RWPE2 (cell line): ENCODE measurements at regions not wholly inside any gene's neighbourhood (a gene's known extent, or its start where the extent isn't known, plus 50 kb on each side); places are given as distances from the start of the nearest gene placed in this dataset.

ENCODE experiments used
- ATAC-seq: fragments of 200-7000 bp; cut with Tn5 transposase; 3 replicates; pipeline ENCODE4 v1.9.1; 2021; ENCODE audit warnings: low read depth
- DNase-seq: peaks from one replicate; pipeline ENCODE4 v3.0.0-alpha.2; 2020; ENCODE audit warnings: low spot score
- H3K27ac ChIP-seq: fragments of 450-650 bp; 2 replicates; pipeline ENCODE4 v1.5.1; 2017; ENCODE audit warnings: mild to moderate bottlenecking; ENCODE audit not compliant: poor library complexity, severe bottlenecking
- H3K27me3 ChIP-seq: fragments of 250-450 bp; sonication (Bioruptor Pico); 2 replicates; pipeline ENCODE4 v1.5.1; 2021; ENCODE audit warnings: mild to moderate bottlenecking, moderate library complexity; ENCODE audit not compliant: insufficient read depth, poor library complexity, severe bottlenecking
- H3K36me3 ChIP-seq: fragments of 250-450 bp; sonication (Bioruptor Pico); 2 replicates; pipeline ENCODE4 v1.5.1; 2020; ENCODE audit warnings: low read depth, mild to moderate bottlenecking, moderate library complexity
- H3K4me1 ChIP-seq: fragments of 250-450 bp; sonication (Bioruptor Pico); 2 replicates; pipeline ENCODE4 v1.5.1; 2021; ENCODE audit warnings: mild to moderate bottlenecking, moderate library complexity; ENCODE audit not compliant: insufficient read depth, poor library complexity, severe bottlenecking
- H3K4me3 ChIP-seq: fragments of 250-450 bp; sonication (Bioruptor Pico); 2 replicates; pipeline ENCODE4 v1.5.1; 2021; ENCODE audit warnings: mild to moderate bottlenecking, moderate library complexity; ENCODE audit not compliant: severe bottlenecking
- H3K9me3 ChIP-seq: fragments of 250-450 bp; sonication (Bioruptor Pico); 2 replicates; pipeline ENCODE4 v1.5.1; 2021; ENCODE audit warnings: mild to moderate bottlenecking, moderate library complexity; ENCODE audit not compliant: severe bottlenecking
- TF ChIP-seq, protein P1 (sequence below): fragments of 450-650 bp; IDR thresholded peaks from one replicate; pipeline ENCODE4 v1.5.1; 2017; ENCODE audit warnings: mild to moderate bottlenecking, moderate library complexity; ENCODE audit not compliant: poor library complexity, severe bottlenecking

DNA sequence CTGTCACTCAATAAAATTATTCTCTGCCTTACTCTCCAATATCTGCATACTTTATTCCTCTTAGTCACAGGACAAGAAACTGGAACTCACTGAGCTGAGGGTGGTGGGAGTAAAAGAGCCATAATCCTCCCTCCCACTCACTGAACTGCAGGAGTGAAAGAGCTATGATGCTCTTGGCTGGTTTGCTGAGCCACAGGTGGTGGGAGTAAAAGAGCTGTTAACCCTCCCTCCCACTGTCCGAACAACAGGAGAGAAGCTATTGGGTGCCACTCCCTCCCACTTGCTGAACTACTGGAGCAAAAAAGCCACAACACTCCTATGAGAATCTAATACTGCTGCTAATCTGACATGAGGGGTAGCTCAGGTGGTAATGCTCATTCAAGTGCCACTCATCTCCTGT is 391.0 kb downstream of the NSUN3 start:
- H3K36me3 ChIP-seq, result no peaks in the 10 kb centered on the region
- H3K27ac ChIP-seq, result no peak overlapping the region
- H3K4me1 ChIP-seq, result no peaks in the 10 kb centered on the region
- H3K27me3 ChIP-seq, result no peaks in the 10 kb centered on the region
- no peaks in the 10 kb centered on the region for H3K9me3 ChIP-seq
- DNase-seq, result no peak
- TF ChIP-seq, protein P1, sequence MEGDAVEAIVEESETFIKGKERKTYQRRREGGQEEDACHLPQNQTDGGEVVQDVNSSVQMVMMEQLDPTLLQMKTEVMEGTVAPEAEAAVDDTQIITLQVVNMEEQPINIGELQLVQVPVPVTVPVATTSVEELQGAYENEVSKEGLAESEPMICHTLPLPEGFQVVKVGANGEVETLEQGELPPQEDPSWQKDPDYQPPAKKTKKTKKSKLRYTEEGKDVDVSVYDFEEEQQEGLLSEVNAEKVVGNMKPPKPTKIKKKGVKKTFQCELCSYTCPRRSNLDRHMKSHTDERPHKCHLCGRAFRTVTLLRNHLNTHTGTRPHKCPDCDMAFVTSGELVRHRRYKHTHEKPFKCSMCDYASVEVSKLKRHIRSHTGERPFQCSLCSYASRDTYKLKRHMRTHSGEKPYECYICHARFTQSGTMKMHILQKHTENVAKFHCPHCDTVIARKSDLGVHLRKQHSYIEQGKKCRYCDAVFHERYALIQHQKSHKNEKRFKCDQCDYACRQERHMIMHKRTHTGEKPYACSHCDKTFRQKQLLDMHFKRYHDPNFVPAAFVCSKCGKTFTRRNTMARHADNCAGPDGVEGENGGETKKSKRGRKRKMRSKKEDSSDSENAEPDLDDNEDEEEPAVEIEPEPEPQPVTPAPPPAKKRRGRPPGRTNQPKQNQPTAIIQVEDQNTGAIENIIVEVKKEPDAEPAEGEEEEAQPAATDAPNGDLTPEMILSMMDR, result no peak
- ATAC-seq, result no peak
- no peak overlapping the region for H3K4me3 ChIP-seq

DNA sequence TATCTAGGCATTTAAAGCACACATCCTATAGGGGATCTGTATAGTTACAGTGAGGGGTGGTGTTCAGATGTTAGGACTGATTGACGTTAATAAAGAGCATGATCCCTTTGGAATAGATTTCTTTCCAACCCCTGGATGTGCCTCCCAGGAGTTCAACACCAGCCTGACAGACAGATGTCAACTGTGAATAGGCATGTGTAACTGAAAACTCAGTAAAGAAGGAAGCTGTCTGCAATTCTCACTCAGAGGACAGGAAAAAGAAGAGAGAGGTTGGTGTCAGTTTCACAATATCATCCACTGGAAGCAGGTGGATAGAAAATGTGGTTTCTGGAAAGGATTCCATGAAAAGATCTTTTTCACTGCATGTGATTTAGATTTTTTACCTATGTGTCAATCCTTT is 396.3 kb downstream of the NSUN3 start:
- TF ChIP-seq, protein P1, result no peak
- ATAC-seq, result no peak

DNA sequence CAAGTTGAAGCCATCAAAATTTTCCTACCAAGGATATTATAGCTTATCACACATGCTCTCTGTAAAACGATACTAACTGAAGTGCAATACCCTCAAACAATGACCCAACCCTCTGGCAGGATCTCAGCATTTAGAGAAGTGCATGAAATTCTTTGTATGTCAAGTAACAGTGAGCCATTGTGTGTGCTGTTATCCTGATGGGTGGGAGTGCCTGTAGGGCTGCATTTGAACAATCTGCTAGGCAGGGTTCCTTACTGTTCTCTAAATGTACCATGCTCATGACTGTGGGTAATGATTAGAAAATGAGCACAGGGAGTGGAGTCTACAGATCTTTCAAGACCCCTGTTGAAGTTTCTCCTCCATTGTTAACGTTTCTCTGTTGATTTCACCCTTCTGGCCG is 398.1 kb downstream of the NSUN3 start:
- TF ChIP-seq, protein P1, result no peak
- H3K4me1 ChIP-seq, result no peaks in the 10 kb centered on the region
- no peaks in the 10 kb centered on the region for H3K27me3 ChIP-seq
- H3K4me3 ChIP-seq, result no peak overlapping the region
- H3K27ac ChIP-seq, result no peak overlapping the region
- no peaks in the 10 kb centered on the region for H3K36me3 ChIP-seq
- no peak for ATAC-seq
- no peaks in the 10 kb centered on the region for H3K9me3 ChIP-seq
- DNase-seq, result no peak

More for the DNA sequence above, 396.3 kb downstream of the NSUN3 start:
- H3K27ac ChIP-seq, result no peak overlapping the region
- no peaks in the 10 kb centered on the region for H3K4me1 ChIP-seq
- no peaks in the 10 kb centered on the region for H3K27me3 ChIP-seq
- no peak overlapping the region for H3K4me3 ChIP-seq
- no peaks in the 10 kb centered on the region for H3K9me3 ChIP-seq
- no peaks in the 10 kb centered on the region for H3K36me3 ChIP-seq
- DNase-seq, result no peak

DNA sequence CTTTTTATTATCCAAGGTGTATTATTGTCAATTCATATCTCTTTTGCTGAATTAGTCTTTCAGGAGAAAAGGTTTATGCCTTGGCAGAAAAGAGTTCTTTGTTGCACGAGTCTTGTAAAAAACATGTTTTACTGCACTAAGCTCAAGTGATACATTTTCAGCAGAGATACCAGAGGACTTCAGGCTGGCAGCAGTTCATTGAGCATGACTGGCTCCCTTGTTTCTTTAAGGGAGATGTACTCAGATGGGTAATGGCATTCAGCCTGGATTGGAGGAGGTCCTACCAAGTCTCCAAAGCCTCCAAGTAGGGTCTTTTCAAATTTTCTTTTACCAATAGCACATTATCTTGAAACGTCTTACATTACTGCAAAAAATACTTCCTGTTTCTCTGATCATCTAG is 400.1 kb downstream of the NSUN3 start:
- Histone ChIP-seq H3K4me3 (no peak overlapping the region), H3K27me3 (no peaks in the 10 kb centered on the region), H3K36me3 (no peaks in the 10 kb centered on the region), H3K27ac (no peak overlapping the region), H3K4me1 (no peaks in the 10 kb centered on the region), H3K9me3 (no peaks in the 10 kb centered on the region)
- ATAC-seq, result no peak
- DNase-seq, result no peak
- TF ChIP-seq, protein P1, result no peak

DNA sequence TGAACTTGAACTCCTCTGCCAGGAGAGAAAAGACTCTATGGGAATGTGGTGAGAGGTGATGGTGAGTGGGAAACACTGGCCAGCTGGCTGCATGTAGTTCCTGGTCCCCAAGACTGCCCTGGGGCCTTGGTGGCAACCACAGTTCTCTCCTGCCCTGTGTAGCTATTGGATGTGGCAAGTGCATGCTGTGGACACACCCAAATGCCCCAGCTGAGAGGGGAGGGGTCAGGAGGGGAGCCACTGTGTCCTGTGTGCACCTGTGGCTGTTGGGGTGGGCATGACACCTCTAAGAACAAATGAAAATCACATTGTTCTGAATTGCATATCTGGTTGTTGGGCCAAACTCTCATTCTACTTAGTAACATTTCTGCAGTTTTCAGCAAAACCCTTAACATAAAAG is 409.6 kb downstream of the NSUN3 start:
- TF ChIP-seq, protein P1, result no peak
- H3K36me3 ChIP-seq, result no peaks in the 10 kb centered on the region
- no peak overlapping the region for H3K4me3 ChIP-seq
- no peaks in the 10 kb centered on the region for H3K9me3 ChIP-seq
- ATAC-seq (no peak), DNase-seq (no peak)
- H3K27ac ChIP-seq, result no peak overlapping the region
- H3K4me1 ChIP-seq, result no peaks in the 10 kb centered on the region
- no peaks in the 10 kb centered on the region for H3K27me3 ChIP-seq
